ENCODE measurements at regions not wholly inside any gene's neighbourhood (a gene's known extent, or its start where the extent isn't known, plus 50 kb on each side); places are given as distances from the start of the nearest gene placed in this dataset.

DNA sequence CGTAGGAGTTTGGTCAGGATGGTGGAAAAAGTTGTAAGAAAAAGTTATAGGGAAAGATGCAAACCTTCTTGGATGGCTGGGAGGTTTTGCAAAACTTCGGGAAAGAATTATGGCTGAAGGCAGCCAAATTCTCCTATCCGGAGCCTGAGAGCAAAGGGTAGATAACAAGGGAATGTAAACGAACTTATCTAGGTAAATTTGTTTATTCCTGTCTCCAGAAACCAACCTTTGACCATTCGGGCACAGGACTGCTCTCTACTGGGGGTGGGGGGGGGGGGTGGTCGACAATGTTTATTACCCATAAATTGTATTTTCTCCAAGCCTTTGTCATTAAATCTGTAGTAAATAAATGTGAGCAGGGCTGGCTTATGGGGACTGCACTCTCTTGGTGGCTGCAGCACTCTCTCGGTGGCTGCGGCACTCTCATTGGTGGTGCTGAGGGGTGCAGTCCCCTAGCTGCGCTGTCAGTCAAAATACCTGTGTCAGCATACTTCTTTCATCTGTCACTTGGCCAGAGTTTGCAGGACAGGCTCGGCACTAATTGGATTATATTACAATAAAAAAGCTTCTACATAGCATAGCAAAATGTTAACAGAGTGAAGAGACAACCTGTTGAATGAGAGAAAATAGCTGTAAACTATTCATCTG, 827.8 kb downstream of the SH3BGRL start:
- TF ChIP-seq, protein P1, sequence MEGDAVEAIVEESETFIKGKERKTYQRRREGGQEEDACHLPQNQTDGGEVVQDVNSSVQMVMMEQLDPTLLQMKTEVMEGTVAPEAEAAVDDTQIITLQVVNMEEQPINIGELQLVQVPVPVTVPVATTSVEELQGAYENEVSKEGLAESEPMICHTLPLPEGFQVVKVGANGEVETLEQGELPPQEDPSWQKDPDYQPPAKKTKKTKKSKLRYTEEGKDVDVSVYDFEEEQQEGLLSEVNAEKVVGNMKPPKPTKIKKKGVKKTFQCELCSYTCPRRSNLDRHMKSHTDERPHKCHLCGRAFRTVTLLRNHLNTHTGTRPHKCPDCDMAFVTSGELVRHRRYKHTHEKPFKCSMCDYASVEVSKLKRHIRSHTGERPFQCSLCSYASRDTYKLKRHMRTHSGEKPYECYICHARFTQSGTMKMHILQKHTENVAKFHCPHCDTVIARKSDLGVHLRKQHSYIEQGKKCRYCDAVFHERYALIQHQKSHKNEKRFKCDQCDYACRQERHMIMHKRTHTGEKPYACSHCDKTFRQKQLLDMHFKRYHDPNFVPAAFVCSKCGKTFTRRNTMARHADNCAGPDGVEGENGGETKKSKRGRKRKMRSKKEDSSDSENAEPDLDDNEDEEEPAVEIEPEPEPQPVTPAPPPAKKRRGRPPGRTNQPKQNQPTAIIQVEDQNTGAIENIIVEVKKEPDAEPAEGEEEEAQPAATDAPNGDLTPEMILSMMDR (IDR thresholded peaks at IDR 0.05): no peak
- no peak for TF ChIP-seq EZH2phosphoT487 (IDR thresholded peaks at IDR 0.05)

All from neural progenitor cell (in vitro differentiated cells).